ENCODE measurements at regions not wholly inside any gene's neighbourhood (a gene's known extent, or its start where the extent isn't known, plus 50 kb on each side); places are given as distances from the start of the nearest gene placed in this dataset.
"Not testable (repeated sequence)": the region's sequence is repeated elsewhere in the genome, so short reads cannot be mapped to it uniquely, and the experiment has no call there.

DNA sequence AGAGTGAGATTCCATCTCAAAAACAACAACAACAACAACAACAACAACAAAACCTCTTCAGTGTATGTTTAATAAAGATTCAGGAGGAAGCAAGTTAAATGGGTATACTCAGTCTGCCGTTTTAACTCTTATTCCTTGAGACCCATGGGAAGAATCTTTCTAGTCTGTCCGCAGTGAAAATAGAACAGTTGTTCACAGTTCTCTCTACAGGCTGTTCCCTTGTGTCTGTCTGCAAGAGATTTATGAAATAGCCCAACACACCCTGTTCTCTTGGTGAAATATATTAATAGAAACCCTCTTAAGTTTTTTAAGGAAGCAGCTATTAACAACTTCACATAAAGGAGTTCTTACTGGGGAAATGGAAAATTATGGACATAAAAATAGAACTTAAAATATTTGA, 682.2 kb upstream of the RAG2 start:
- Histone ChIP-seq H3K4me1 (ENCODE audit: control insufficient read depth in 2 of 2, insufficient read depth in 2 of 2, low read length in 2 of 2) (no peaks in the 10 kb centered on the region), H3K36me3 (ENCODE audit: control insufficient read depth in 2 of 2, insufficient read depth in 2 of 2, low read length in 1 of 2) (no peaks in the 10 kb centered on the region), H3K9me3 (ENCODE audit: control insufficient read depth in 2 of 2, insufficient read depth in 1 of 2, low read length in 1 of 2) (no peaks in the 10 kb centered on the region), H3K27me3 (ENCODE audit: control insufficient read depth in 2 of 2, insufficient read depth in 1 of 2, low read length in 1 of 2) (no peaks in the 10 kb centered on the region), H3K4me3 (ENCODE audit: low read length in 2 of 2) (no peak overlapping the region), H3K27ac (ENCODE audit: low read depth in 1 of 2, low read length in 1 of 2) (no peak overlapping the region)
- DNase-seq (ENCODE audit: low read depth in 6 of 9, low spot score in 9 of 9), result no peak
- WGBS, result 87% methylated on average over 2 of the region's 2 CpGs

DNA sequence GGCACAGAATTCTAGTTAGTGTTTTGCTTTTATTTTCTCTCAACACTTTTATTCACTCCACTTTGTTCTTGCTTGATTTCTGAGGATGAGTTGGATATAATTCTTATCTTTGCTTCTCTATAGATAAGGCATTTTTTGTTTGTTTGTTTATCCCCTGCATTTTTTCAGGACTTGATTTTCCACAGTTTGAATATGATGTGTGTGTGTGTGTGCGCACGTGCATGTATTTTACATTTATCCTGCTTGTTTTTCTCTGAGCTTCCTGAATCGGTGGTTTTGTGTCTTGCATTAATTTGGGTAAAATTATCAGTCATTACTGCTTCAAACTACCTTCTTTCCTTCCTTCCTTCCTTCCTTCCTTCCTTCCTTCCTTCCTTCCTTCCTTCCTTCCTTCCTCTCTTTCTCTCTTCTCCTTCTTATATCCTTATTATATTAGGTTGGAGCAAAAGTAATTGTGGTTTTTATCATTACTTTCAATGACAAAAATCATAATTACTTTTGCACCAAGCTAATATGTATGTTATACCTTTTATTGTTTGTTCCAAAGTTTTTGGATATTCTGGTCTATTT, 679.9 kb upstream of the RAG2 start:
- Histone ChIP-seq H3K27me3 (ENCODE audit: control insufficient read depth in 2 of 2, insufficient read depth in 1 of 2, low read length in 1 of 2) (no peaks in the 10 kb centered on the region), H3K36me3 (ENCODE audit: control insufficient read depth in 2 of 2, insufficient read depth in 2 of 2, low read length in 1 of 2) (no peaks in the 10 kb centered on the region), H3K9me3 (ENCODE audit: control insufficient read depth in 2 of 2, insufficient read depth in 1 of 2, low read length in 1 of 2) (no peaks in the 10 kb centered on the region), H3K4me1 (ENCODE audit: control insufficient read depth in 2 of 2, insufficient read depth in 2 of 2, low read length in 2 of 2) (no peaks in the 10 kb centered on the region), H3K4me3 (ENCODE audit: low read length in 2 of 2) (no peak overlapping the region), H3K27ac (ENCODE audit: low read depth in 1 of 2, low read length in 1 of 2) (no peak overlapping the region)
- WGBS, result 93% methylated on average over 3 of the region's 3 CpGs
- DNase-seq (ENCODE audit: low read depth in 6 of 9, low spot score in 9 of 9), result no peak

DNA sequence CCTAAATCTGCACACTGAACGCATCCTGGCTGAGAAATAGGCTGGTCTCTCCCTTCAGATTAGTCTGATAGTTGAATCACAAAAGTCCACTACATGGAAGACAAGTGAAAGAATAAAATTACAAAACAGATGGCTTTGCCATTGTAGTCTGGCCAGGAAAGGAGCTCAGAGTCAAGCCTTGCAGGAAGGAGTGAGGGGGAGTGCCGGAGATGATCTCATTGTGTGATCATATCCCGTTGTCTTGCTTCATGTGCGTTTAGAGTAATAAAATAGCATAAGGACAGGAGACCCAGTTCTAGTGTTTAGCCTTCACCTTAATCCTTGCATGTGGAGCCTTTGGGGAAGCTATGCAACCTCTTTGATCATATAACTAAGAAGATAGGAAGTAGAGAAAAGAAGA, 666.7 kb upstream of the RAG2 start:
- Histone ChIP-seq H3K36me3 (ENCODE audit: control insufficient read depth in 2 of 2, insufficient read depth in 2 of 2, low read length in 1 of 2) (no peaks in the 10 kb centered on the region), H3K4me1 (ENCODE audit: control insufficient read depth in 2 of 2, insufficient read depth in 2 of 2, low read length in 2 of 2) (no peaks in the 10 kb centered on the region), H3K4me3 (ENCODE audit: low read length in 2 of 2) (no peak overlapping the region), H3K27me3 (ENCODE audit: control insufficient read depth in 2 of 2, insufficient read depth in 1 of 2, low read length in 1 of 2) (no peaks in the 10 kb centered on the region), H3K27ac (ENCODE audit: low read depth in 1 of 2, low read length in 1 of 2) (no peak overlapping the region), H3K9me3 (ENCODE audit: control insufficient read depth in 2 of 2, insufficient read depth in 1 of 2, low read length in 1 of 2) (no peaks in the 10 kb centered on the region)
- no peak for DNase-seq (ENCODE audit: low read depth in 6 of 9, low spot score in 9 of 9)
- 64% methylated on average over 4 of the region's 4 CpGs for WGBS

DNA sequence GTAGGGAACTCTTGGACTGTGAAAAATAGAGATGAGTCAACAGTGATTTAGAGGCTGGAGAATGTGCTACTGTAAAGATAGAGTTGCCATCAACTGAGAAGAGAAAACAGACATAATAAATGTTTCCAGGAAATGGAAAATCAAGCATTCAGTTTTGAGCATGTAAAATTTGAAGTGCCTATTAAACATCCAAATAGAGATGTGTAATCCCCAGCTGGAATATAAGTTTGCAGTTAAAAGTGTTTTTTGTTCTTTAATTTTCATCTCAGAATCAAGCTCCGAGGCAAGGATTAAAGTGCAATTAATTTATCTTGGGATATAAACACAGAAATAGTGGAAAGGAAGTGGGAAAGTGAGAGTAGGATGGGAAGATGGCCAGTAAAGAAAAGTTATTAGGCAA, 666.0 kb upstream of the RAG2 start:
- no peaks in the 10 kb centered on the region for H3K9me3 ChIP-seq (ENCODE audit: control insufficient read depth in 2 of 2, insufficient read depth in 1 of 2, low read length in 1 of 2)
- H3K36me3 ChIP-seq (ENCODE audit: control insufficient read depth in 2 of 2, insufficient read depth in 2 of 2, low read length in 1 of 2), result no peaks in the 10 kb centered on the region
- H3K27ac ChIP-seq (ENCODE audit: low read depth in 1 of 2, low read length in 1 of 2), result no peak overlapping the region
- H3K4me3 ChIP-seq (ENCODE audit: low read length in 2 of 2), result no peak overlapping the region
- H3K4me1 ChIP-seq (ENCODE audit: control insufficient read depth in 2 of 2, insufficient read depth in 2 of 2, low read length in 2 of 2), result no peaks in the 10 kb centered on the region
- no peak for DNase-seq (ENCODE audit: low read depth in 6 of 9, low spot score in 9 of 9)
- H3K27me3 ChIP-seq (ENCODE audit: control insufficient read depth in 2 of 2, insufficient read depth in 1 of 2, low read length in 1 of 2), result no peaks in the 10 kb centered on the region
- WGBS, result 88% methylated on average over 1 of the region's 1 CpG

DNA sequence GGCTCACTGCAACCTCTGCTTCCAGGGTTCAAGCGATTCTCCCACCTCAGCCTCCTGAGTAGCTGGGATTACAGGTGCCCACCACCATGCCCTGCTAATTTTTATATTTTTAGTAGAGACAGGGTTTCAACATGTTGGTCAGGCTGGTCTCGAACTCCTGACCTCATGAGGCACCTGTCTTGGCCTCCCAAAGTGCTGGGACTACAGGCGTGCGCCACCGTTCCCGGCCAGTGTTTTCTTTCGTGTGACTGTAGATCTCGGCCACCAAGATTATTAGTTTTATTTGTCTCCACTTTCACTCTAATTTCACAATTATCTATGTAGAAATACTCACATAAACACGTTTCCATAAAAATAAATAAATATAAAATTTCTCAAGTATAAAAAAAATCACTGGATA, 665.4 kb upstream of the RAG2 start:
- not testable (repeated sequence) for H3K9me3 ChIP-seq (ENCODE audit: control insufficient read depth in 2 of 2, insufficient read depth in 1 of 2, low read length in 1 of 2); H3K4me3 ChIP-seq (ENCODE audit: low read length in 2 of 2); DNase-seq (ENCODE audit: low read depth in 6 of 9, low spot score in 9 of 9); H3K27ac ChIP-seq (ENCODE audit: low read depth in 1 of 2, low read length in 1 of 2); H3K4me1 ChIP-seq (ENCODE audit: control insufficient read depth in 2 of 2, insufficient read depth in 2 of 2, low read length in 2 of 2); H3K36me3 ChIP-seq (ENCODE audit: control insufficient read depth in 2 of 2, insufficient read depth in 2 of 2, low read length in 1 of 2); H3K27me3 ChIP-seq (ENCODE audit: control insufficient read depth in 2 of 2, insufficient read depth in 1 of 2, low read length in 1 of 2)
- 84% methylated on average over 9 of the region's 9 CpGs for WGBS

DNA sequence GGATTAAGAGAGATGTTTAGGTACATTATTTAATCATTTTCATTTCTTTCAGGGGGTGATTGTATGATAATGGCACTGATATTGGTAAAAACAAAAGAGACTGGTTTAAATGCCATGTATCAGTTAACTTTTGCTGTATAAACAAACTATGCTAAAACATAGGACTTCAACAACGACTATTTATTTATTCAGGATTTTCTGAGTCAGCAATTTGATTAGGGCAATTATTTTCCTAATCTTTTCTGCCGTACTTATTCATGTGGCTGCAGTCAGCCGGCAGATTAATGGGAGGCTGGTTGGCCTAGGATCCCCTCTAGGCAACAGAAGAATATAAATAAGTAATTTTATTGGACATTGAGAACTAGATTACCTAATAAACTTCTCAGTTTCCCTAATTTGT, 661.7 kb upstream of the RAG2 start:
- Histone ChIP-seq H3K36me3 (ENCODE audit: control insufficient read depth in 2 of 2, insufficient read depth in 2 of 2, low read length in 1 of 2) (no peaks in the 10 kb centered on the region), H3K27ac (ENCODE audit: low read depth in 1 of 2, low read length in 1 of 2) (no peak overlapping the region), H3K27me3 (ENCODE audit: control insufficient read depth in 2 of 2, insufficient read depth in 1 of 2, low read length in 1 of 2) (no peaks in the 10 kb centered on the region), H3K4me3 (ENCODE audit: low read length in 2 of 2) (no peak overlapping the region), H3K9me3 (ENCODE audit: control insufficient read depth in 2 of 2, insufficient read depth in 1 of 2, low read length in 1 of 2) (no peaks in the 10 kb centered on the region), H3K4me1 (ENCODE audit: control insufficient read depth in 2 of 2, insufficient read depth in 2 of 2, low read length in 2 of 2) (no peaks in the 10 kb centered on the region)
- 89% methylated on average over 3 of the region's 3 CpGs for WGBS
- DNase-seq (ENCODE audit: low read depth in 6 of 9, low spot score in 9 of 9), result no peak

DNA sequence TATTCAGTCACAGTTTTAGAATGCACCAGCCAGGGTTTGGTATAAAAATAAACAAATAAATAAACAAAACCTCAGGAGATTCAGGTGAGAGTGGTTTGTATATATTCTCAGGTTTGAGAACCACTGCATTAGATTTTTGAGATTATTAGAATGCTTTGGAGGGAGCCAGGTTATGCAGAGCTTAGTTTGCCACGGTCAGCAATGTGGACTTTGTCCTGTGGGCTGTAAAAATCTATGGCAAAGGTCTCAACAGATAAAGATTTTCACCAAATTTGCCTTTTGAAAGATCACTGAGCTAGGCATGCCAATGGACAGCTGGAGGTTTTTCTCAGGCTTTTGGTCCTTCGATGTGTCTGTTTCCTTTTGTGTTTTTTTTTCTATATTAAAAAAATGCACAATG, 650.1 kb upstream of the RAG2 start:
- Histone ChIP-seq H3K4me3 (ENCODE audit: low read length in 2 of 2) (no peak overlapping the region), H3K36me3 (ENCODE audit: control insufficient read depth in 2 of 2, insufficient read depth in 2 of 2, low read length in 1 of 2) (no peaks in the 10 kb centered on the region), H3K27ac (ENCODE audit: low read depth in 1 of 2, low read length in 1 of 2) (no peak overlapping the region), H3K9me3 (ENCODE audit: control insufficient read depth in 2 of 2, insufficient read depth in 1 of 2, low read length in 1 of 2) (peaks cover 0 to 6% of the 10 kb centered on the region in 2 donors), H3K27me3 (ENCODE audit: control insufficient read depth in 2 of 2, insufficient read depth in 1 of 2, low read length in 1 of 2) (no peaks in the 10 kb centered on the region), H3K4me1 (ENCODE audit: control insufficient read depth in 2 of 2, insufficient read depth in 2 of 2, low read length in 2 of 2) (no peaks in the 10 kb centered on the region)
- no peak for DNase-seq (ENCODE audit: low read depth in 6 of 9, low spot score in 9 of 9)
- 79% methylated on average over 2 of the region's 2 CpGs for WGBS

DNA sequence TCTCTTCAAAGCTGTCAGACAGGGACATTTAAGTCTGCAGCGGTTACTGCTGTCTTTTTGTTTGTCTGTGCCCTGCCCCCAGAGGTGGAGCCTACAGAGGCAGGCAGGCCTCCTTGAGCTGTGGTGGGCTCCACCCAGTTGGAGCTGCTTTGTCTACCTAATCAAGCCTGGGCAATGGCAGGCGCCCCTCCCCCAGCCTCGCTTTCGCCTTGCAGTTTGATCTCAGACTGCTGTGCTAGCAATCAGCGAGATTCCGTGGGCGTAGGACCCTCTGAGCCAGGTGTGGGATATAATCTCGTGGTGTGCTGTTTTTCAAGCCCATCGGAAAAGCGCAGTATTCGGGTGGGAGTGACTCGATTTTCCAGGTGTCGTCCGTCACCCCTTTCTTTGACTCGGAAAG, 648.1 kb upstream of the RAG2 start:
- not testable (repeated sequence) for H3K27me3 ChIP-seq (ENCODE audit: control insufficient read depth in 2 of 2, insufficient read depth in 1 of 2, low read length in 1 of 2); H3K4me1 ChIP-seq (ENCODE audit: control insufficient read depth in 2 of 2, insufficient read depth in 2 of 2, low read length in 2 of 2); H3K9me3 ChIP-seq (ENCODE audit: control insufficient read depth in 2 of 2, insufficient read depth in 1 of 2, low read length in 1 of 2); H3K27ac ChIP-seq (ENCODE audit: low read depth in 1 of 2, low read length in 1 of 2); H3K4me3 ChIP-seq (ENCODE audit: low read length in 2 of 2); H3K36me3 ChIP-seq (ENCODE audit: control insufficient read depth in 2 of 2, insufficient read depth in 2 of 2, low read length in 1 of 2); DNase-seq (ENCODE audit: low read depth in 6 of 9, low spot score in 9 of 9)
- WGBS, result 95% methylated on average over 15 of the region's 15 CpGs

DNA sequence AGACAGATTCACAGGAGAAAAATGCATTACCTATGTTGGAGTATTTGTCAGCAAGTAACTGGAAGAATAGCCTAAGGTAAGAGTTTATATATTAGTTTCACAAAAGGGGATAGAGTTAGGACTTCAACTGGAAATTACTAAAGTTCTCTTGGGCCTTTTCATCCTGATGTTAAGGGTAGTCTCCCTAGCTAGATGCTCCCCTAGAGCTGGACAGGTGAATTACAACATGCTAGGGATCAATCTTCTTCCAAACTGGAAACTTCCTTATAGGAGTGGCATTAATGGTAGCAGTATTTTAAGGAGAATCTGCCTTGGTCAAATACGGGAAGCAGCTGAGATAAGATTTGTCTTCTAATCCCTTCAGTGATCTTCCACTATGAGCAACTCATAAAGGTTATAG, 632.8 kb upstream of the RAG2 start:
- Histone ChIP-seq H3K9me3 (ENCODE audit: control insufficient read depth in 2 of 2, insufficient read depth in 1 of 2, low read length in 1 of 2) (no peaks in the 10 kb centered on the region), H3K4me1 (ENCODE audit: control insufficient read depth in 2 of 2, insufficient read depth in 2 of 2, low read length in 2 of 2) (no peaks in the 10 kb centered on the region), H3K27me3 (ENCODE audit: control insufficient read depth in 2 of 2, insufficient read depth in 1 of 2, low read length in 1 of 2) (no peaks in the 10 kb centered on the region), H3K36me3 (ENCODE audit: control insufficient read depth in 2 of 2, insufficient read depth in 2 of 2, low read length in 1 of 2) (no peaks in the 10 kb centered on the region), H3K4me3 (ENCODE audit: low read length in 2 of 2) (no peak overlapping the region), H3K27ac (ENCODE audit: low read depth in 1 of 2, low read length in 1 of 2) (no peak overlapping the region)
- no peak for DNase-seq (ENCODE audit: low read depth in 6 of 9, low spot score in 9 of 9)
- 93% methylated on average over 1 of the region's 1 CpG for WGBS

DNA sequence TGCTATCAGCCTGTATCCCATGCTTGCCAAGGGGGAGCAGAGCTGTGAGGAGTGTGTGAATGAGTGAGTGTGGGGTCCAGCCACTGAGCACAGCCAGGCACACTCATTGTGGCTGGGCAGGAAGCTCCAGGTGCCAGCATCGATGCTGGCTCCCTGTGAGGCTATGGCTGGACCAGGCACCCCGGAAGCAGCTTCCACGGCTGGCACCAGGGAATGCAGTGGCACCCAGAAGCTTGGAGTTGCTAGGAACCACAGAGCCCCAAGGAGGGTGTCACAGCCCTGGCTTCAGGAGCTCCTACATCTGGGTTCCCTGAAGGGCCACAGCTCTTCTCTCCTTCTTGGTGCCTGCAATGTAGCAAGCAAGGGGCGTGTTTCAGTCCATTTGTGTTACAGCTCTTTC, 625.9 kb upstream of the RAG2 start:
- H3K27ac ChIP-seq (ENCODE audit: low read depth in 1 of 2, low read length in 1 of 2), result no peak overlapping the region
- WGBS, result 88% methylated on average over 4 of the region's 4 CpGs
- no peaks in the 10 kb centered on the region for H3K36me3 ChIP-seq (ENCODE audit: control insufficient read depth in 2 of 2, insufficient read depth in 2 of 2, low read length in 1 of 2)
- no peaks in the 10 kb centered on the region for H3K27me3 ChIP-seq (ENCODE audit: control insufficient read depth in 2 of 2, insufficient read depth in 1 of 2, low read length in 1 of 2)
- no peaks in the 10 kb centered on the region for H3K4me1 ChIP-seq (ENCODE audit: control insufficient read depth in 2 of 2, insufficient read depth in 2 of 2, low read length in 2 of 2)
- peaks cover 0 to 18% of the 10 kb centered on the region in 2 donors for H3K9me3 ChIP-seq (ENCODE audit: control insufficient read depth in 2 of 2, insufficient read depth in 1 of 2, low read length in 1 of 2)
- DNase-seq (ENCODE audit: low read depth in 6 of 9, low spot score in 9 of 9), result no peak
- no peak overlapping the region for H3K4me3 ChIP-seq (ENCODE audit: low read length in 2 of 2)
